ENCODE measurements at regions not wholly inside any gene's neighbourhood (a gene's known extent, or its start where the extent isn't known, plus 50 kb on each side); places are given as distances from the start of the nearest gene placed in this dataset.

DNA sequence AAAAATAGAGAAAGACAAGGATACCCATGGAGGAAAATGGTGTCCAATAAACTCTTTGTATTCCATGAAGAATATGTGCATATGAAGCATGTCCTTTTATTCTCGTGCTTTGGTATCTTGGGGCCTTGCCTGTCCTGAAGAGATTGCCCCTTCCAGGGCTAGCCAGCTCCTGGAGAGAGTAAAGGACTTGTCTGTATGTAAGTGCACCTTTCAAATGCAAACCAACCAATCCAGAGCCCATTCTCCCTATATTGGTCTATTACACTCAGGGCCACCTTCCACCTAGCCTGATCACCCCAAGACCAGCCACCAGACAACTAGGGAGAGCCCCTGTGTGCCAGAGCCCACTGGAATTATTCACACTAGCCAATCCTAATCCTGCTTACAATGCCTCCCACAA lies 221.6 kb downstream of the CD83 start:
- DNase-seq: no peak

DNA sequence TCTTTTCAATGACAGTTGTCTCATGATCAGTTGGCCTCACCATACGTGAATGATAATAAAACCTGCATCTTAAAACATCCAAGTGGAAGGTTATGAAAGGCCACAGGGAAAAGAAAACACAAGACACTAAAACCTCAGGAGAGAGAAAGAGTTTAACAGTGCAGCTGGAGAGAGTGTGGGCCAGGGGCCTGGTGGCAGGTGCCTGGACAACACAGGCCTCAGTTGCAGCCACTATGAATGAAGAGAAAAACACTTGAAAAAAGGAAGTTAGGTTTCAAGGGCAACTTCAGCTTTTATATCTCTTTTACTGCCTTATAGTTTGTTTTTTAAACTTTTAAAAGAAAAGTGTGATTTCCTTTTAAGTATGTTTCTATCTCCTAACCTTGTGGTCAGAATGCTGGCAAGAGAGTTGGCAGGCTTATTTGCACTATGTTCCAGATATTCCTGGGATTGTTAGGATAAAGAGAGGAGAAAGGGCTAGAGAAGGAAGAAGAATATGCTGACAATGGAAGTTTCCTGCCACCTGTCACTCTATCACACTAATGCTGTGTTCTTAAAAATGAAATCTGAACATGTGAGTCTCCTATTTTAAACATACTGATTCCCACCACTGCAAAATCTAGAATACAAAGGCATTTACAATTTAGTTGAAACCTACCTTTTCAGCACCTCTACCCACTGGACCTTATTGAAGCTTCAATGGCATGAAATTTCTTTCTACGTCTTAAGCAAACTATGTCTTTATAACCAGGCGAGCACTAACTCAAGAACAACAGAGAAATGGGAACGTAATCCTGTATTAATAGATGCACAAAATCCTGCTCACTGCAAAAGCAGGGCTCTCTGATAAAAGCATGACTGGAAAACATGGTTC lies 222.4 kb downstream of the CD83 start:
- no peak for DNase-seq

DNA sequence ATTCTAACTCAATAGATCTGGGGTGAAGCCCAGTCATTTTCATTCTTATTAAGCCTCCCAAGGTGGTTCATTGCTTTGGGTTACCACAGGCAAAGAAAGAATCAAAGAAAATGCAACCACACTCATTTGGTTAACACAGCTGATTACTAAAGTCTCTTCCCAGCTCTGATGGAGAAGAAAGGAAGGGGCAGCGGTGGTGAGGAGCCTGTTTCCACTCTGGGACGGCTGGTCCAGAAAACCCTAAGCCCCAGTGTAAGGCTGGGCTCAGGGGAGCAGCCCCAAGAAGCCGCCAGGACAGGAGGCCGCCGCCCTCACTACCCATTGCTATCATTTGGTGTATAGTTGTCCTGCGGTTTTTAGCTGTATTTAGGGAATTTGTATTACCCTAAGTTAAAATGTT lies 226.9 kb downstream of the CD83 start:
- DNase-seq: no peak

- DNase-seq: no peak
These were observed 230.8 kb downstream of the CD83 start for GRCh38 chr6:14348389-14348788.

GRCh38 chr6:14349507-14349906 lies 231.9 kb downstream of the CD83 start:
- no peak for DNase-seq

- DNase-seq: no peak
These were observed 232.6 kb downstream of the CD83 start for GRCh38 chr6:14350210-14350609.

GRCh38 chr6:14353281-14353680 lies 235.7 kb downstream of the CD83 start:
- DNase-seq: no peak

GRCh38 chr6:14353798-14354197 lies 236.2 kb downstream of the CD83 start:
- DNase-seq: no peak

DNA sequence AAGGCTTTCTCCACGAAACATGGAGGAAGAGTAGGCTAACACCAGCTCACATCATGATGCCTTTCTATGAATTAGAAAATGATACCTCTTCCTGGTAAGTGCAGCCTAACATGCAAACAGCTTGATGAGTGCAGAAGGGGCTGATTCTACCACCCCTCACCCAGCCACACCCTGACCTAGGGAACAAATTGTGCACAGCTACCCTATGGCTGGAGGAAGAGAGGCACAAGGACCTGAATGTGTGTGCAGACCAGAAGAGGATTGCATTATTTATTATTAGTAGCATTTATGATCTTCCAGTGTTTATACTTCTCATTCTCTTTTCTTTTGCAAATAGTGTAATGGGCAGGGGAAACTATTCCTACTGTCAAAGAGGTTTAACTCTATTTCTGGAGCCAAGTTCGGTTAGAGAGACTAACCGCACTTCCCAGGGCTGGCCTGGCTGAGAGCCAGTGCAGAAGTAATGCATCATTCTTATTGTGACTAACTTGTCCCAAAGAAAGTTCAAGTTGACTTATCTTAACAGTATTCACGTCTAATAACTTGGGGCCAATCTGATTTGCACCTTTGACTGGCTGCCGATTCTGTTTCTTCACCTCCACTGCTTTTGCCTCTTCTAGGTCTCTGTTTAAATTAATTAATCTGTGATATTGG lies 237.5 kb downstream of the CD83 start:
- DNase-seq: peak; percentile 28

DNA sequence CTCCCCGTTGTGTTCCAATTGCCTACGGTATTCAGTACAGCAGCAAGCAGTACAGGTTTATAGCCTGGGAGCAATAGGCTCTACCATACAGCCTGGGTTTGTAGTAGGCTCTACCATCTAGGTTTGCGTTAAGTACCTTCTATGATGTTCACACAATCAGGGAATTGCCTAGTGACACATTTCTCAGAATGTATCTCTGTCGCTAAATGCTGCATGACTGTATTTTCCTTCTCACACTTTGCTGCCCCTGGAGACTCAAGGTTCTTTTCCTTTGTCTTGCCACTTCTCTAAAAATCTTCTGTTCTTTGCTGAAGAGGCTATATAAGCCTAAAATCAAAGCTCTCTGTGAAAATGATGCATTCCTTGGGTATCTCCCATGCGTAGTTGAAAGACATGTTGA lies 241.9 kb downstream of the CD83 start:
- no peak for DNase-seq

DNA sequence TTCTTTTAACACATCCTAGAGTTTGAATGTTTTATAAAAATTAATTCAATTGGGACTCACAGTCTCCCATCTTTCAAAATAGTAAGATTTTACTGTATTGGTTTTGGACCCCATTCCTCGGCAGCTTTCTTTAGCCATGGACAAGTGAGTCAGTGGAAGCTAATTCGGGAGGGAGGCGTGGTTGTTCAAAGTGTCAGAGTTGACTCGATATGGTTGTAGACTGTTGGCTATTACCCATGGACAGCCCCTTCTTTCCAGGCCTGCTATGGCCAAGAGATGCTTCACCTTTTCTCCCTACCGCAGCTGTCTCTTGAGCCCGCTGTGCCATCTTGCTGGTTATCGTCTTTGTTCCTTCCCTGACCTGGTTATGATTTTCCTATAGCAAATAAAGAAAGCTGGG lies 243.0 kb downstream of the CD83 start:
- no peak for DNase-seq

- no peak for DNase-seq
These were observed 243.7 kb downstream of the CD83 start for GRCh38 chr6:14361297-14361696.

GRCh38 chr6:14361956-14362587 lies 244.5 kb downstream of the CD83 start:
- DNase-seq: no peak

DNA sequence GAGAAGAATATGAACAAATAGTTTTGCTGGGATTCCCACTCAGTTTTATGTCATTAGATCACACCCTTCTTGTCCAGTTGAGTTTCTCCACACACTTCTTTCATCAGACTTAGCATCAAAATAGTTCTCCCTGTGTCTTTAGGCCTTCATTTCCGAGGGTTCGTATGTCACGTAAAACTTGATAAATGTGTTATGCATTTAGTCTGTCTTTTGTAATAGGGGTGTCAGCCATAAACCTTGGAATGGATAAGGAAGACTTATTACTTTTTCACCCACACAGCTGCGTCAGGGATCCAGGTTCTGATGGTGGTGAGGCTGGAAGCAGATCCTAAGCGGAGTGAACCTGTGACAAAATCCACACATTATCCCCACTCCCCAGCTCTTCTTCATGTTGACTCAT lies 246.8 kb downstream of the CD83 start:
- no peak for DNase-seq

DNA sequence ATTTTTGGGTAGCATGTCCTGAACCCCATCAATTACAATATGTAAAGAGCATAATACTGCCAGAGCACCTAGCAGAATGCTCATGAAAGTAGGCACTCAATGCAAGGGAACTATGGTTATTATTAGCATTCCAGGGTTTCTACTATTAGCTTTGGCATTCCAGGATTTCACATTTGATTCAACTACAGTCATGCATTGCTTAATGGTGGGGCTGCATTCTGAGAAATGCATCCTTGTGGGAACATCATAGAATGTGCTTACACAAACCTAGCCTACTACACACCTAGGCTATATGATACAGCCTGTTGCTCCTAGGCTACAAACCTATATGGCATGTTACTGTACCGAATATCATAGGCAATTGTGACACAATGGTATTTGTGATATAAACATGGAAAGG lies 247.8 kb downstream of the CD83 start:
- no peak for DNase-seq

DNA sequence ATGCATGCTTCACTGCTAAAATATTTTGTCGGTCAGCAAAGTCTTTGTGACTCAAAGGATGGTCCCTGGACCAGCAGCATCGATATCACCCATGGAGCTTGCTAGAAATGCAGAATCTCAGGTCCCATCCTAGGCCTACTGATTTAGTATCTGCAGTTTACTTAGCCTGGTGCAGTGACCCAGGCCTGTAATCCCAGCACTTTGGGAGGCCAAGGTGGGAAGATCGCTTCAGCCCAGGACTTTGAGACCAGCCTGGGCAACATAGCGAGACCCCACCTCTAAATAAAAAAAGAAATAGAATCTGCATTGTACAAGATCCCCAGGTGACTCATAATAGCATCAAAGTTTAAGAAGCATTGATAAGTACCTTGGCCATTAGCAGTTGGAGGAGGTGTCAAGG lies 248.7 kb downstream of the CD83 start:
- DNase-seq: no peak

DNA sequence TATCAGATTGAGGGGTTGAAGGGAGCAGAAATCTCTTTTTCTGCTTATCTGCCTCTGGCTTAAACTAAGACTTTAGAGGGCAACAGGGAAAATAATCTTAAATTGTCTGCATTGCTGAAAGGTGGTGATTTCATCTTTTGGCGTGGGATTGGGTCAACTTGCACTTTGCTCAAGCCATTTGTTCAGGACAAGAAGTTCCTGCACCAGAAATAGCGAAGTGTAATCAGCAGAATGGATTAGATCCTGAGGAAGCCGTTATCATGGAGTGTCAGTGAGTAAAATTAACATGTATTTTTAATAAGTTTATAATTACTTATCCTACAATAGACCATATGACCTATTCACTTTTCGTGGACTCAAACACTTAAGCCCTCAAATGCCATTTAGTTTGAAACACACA lies 249.3 kb downstream of the CD83 start:
- DNase-seq: no peak

- DNase-seq: no peak
These were observed 249.7 kb downstream of the CD83 start for GRCh38 chr6:14367296-14367695.

- no peak for DNase-seq
These were observed 252.1 kb downstream of the CD83 start for GRCh38 chr6:14369717-14370116.

- DNase-seq: peak; percentile 33
These were observed 254.0 kb downstream of the CD83 start for GRCh38 chr6:14371530-14371929.

GRCh38 chr6:14372734-14373489 lies 255.3 kb downstream of the CD83 start:
- DNase-seq: no peak

DNA sequence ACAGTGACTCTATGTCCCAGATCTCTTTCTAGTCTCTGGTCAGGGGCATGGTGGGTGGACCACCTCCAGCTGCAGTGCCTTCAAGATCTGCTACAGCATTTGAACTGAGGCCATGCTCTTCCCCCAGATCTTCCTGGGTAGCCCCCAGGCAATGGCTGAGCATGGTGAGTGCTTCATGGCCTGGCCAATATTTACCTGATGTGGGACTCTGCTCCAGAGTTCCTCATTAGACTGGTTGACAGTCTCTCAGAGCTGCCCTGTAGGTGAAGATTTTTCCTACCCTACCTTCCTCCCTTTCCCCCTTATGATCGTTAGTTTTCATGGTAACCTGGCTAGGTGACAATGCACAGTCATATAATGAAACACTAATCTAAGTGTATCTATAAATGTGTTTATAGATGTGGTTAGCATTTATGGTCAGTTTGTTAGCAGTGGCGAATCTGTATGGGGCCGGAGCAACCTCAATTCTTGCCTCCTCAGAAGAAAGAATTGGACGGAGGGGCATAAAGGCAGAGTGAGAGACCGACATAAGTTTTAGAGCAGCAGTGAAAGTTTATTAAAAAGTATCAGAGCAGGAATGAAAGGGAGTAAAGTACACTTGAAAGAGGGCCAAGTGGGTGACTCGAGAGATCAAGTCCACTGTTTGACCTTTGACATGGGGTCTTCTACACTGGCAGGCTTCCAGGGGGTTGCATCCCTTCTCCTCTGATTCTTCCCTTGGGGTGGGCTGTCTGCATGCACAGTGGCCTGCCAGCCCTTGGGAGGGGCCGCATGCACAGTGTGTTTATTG lies 256.3 kb downstream of the CD83 start:
- no peak for DNase-seq

- no peak for DNase-seq
These were observed 258.4 kb downstream of the CD83 start for GRCh38 chr6:14375930-14376329.

All from SIG-M5 (cell line).